Keratinocyte (primary cell): ENCODE measurements at regions not wholly inside any gene's neighbourhood (a gene's known extent, or its start where the extent isn't known, plus 50 kb on each side); places are given as distances from the start of the nearest gene placed in this dataset.

Experiments used
- DNase-seq: peaks from one replicate; pipeline ENCODE4 v3.0.0-alpha.2; 2011; ENCODE audit warnings: low read depth, missing footprints, low spot score
- FAIRE-seq: peaks from 2 replicates; lab custom pipeline; 2011; peaks lifted over from hg19 to GRCh38; lab: Jason Lieb, UNC
- H2AFZ ChIP-seq: 2 replicates; pipeline ENCODE4 v1.6.0; 2012; ENCODE audit warnings: low read length, control low read depth, inconsistent platforms; ENCODE audit not compliant: control insufficient read depth
- H3K27ac ChIP-seq: 2 replicates; pipeline ENCODE4 v1.5.1; 2011; ENCODE audit warnings: low read length; ENCODE audit not compliant: control insufficient read depth, insufficient read depth
- H3K27me3 ChIP-seq: 3 replicates; pipeline ENCODE4 v1.6.0; 2011; ENCODE audit warnings: low read length; ENCODE audit not compliant: control insufficient read depth, insufficient read depth; ENCODE audit errors: extremely low read depth
- H3K36me3 ChIP-seq, 2 experiments: 2 replicates in 1 of 2; 3 replicates in 1 of 2; pipeline ENCODE4 v1.5.1; 2011; ENCODE audit warnings: low read length in 2 of 2, mild to moderate bottlenecking in 1 of 2; ENCODE audit not compliant: control insufficient read depth in 2 of 2, insufficient read depth in 2 of 2; ENCODE audit errors: extremely low read depth in 1 of 2
- H3K4me1 ChIP-seq: 3 replicates; pipeline ENCODE4 v1.5.1; 2011; ENCODE audit warnings: low read length; ENCODE audit not compliant: control insufficient read depth, insufficient read depth; ENCODE audit errors: extremely low read depth
- H3K4me2 ChIP-seq: 3 replicates; pipeline ENCODE4 v1.6.0; 2011; ENCODE audit warnings: low read depth, low read length; ENCODE audit not compliant: control insufficient read depth, insufficient read depth; ENCODE audit errors: extremely low read depth
- H3K4me3 ChIP-seq, 3 experiments: fragments of 200-600 bp in 1 of 3; sonication (generic) in 1 of 3; 2 replicates in 2 of 3; 3 replicates in 1 of 3; pipeline ENCODE4 v1.5.1; 2011 to 2016; ENCODE audit warnings: low read length in 3 of 3, mild to moderate bottlenecking in 3 of 3, control low read depth in 2 of 3, inconsistent platforms in 1 of 3, low read depth in 1 of 3, mixed read lengths in 1 of 3, mixed run types in 1 of 3, moderate library complexity in 1 of 3; ENCODE audit not compliant: control insufficient read depth in 2 of 3, insufficient read depth in 2 of 3; ENCODE audit errors: extremely low read depth in 1 of 3
- H3K79me2 ChIP-seq: 2 replicates; pipeline ENCODE4 v1.6.0; 2012; ENCODE audit warnings: low read length; ENCODE audit not compliant: control insufficient read depth, insufficient read depth
- H3K9ac ChIP-seq: 3 replicates; pipeline ENCODE4 v1.6.0; 2011; ENCODE audit warnings: low read length; ENCODE audit not compliant: control insufficient read depth, insufficient read depth; ENCODE audit errors: extremely low read depth
- H3K9me1 ChIP-seq: 3 replicates; pipeline ENCODE4 v1.6.0; 2011; ENCODE audit warnings: low read length; ENCODE audit not compliant: control insufficient read depth, insufficient read depth; ENCODE audit errors: extremely low read depth
- H3K9me3 ChIP-seq: 2 replicates; pipeline ENCODE4 v1.5.1; 2012; ENCODE audit warnings: low read depth, low read length; ENCODE audit not compliant: control insufficient read depth
- H4K20me1 ChIP-seq: 3 replicates; pipeline ENCODE4 v1.6.0; 2011; ENCODE audit warnings: low read length; ENCODE audit not compliant: control insufficient read depth, insufficient read depth; ENCODE audit errors: extremely low read depth
- CTCF ChIP-seq, 3 experiments: IDR thresholded peaks in 1 of 3; conservative IDR thresholded peaks in 1 of 3; optimal IDR thresholded peaks in 1 of 3; 2 replicates in 2 of 3; 3 replicates in 1 of 3; pipeline versions ENCODE3 to v1.5.1; 2011; ENCODE audit warnings: low read length in 3 of 3, mild to moderate bottlenecking in 3 of 3, moderate library complexity in 2 of 3, control low read depth in 1 of 3, inconsistent platforms in 1 of 3; ENCODE audit not compliant: insufficient read depth in 2 of 3; ENCODE audit errors: extremely low read depth in 1 of 3
- EZH2 ChIP-seq: IDR thresholded peaks from one replicate; pipeline ENCODE4 v1.6.1; 2012; ENCODE audit warnings: inconsistent platforms, mild to moderate bottlenecking, low read length, moderate library complexity
- dilution Hi-C: fragments of 300-500 bp; cut with MboI; formaldehyde crosslinking; loops from one replicate; pipeline ENCODE4 v1.7.0; 2020; ENCODE audit warnings: low sequenced_read_pairs; ENCODE audit not compliant: extremely low pct_ligation_motif_present

GRCh38 chr20:55596431-55596830 lies 408.9 kb downstream of the CBLN4 start:
- Histone ChIP-seq H3K4me3 (no peak overlapping the region), H2AFZ (no peak overlapping the region), H3K4me2 (no peak overlapping the region), H3K9me1 (no peaks in the 10 kb centered on the region), H3K27me3 (no peaks in the 10 kb centered on the region), H3K79me2 (no peaks in the 10 kb centered on the region), H3K4me1 (no peaks in the 10 kb centered on the region), H4K20me1 (no peaks in the 10 kb centered on the region), H3K36me3 (no peaks in the 10 kb centered on the region), H3K9ac (no peak overlapping the region), H3K27ac (no peak overlapping the region), H3K9me3 (no peaks in the 10 kb centered on the region)
- TF ChIP-seq EZH2 (no peak), CTCF (optimal IDR thresholded peaks at IDR 0.05 in 1 of 3, IDR thresholded peaks at IDR 0.05 in 1 of 3, conservative IDR thresholded peaks at IDR 0.05 in 1 of 3; ENCODE audit: extremely low read depth in 1 of 3, insufficient read depth in 2 of 3, low read length in 3 of 3) (no peak)
- DNase-seq (no peak), FAIRE-seq (no peak)
- dilution Hi-C loops: no loop called here

- H3K4me2 ChIP-seq: no peak overlapping the region
- H3K9ac ChIP-seq: no peak overlapping the region
- dilution Hi-C loops: no loop called here
- no peaks in the 10 kb centered on the region for H3K36me3 ChIP-seq
- FAIRE-seq (peak; percentile 53), DNase-seq (no peak)
- no peak for TF ChIP-seq EZH2
- peak in 1 of 3 experiments; percentile 17 for TF ChIP-seq CTCF (optimal IDR thresholded peaks at IDR 0.05 in 1 of 3, IDR thresholded peaks at IDR 0.05 in 1 of 3, conservative IDR thresholded peaks at IDR 0.05 in 1 of 3; ENCODE audit: extremely low read depth in 1 of 3, insufficient read depth in 2 of 3, low read length in 3 of 3)
- H4K20me1 ChIP-seq: no peaks in the 10 kb centered on the region
- no peaks in the 10 kb centered on the region for H3K4me1 ChIP-seq
- no peak overlapping the region for H2AFZ ChIP-seq
- no peaks in the 10 kb centered on the region for H3K79me2 ChIP-seq
- H3K9me3 ChIP-seq: no peaks in the 10 kb centered on the region
- H3K9me1 ChIP-seq: no peaks in the 10 kb centered on the region
- H3K27me3 ChIP-seq: no peaks in the 10 kb centered on the region
- H3K27ac ChIP-seq: no peak overlapping the region
- no peak overlapping the region for H3K4me3 ChIP-seq
Observed at GRCh38 chr20:55592866-55593265, 412.5 kb downstream of the CBLN4 start.
